ENCODE measurements at regions not wholly inside any gene's neighbourhood (a gene's known extent, or its start where the extent isn't known, plus 50 kb on each side); places are given as distances from the start of the nearest gene placed in this dataset.

DNA sequence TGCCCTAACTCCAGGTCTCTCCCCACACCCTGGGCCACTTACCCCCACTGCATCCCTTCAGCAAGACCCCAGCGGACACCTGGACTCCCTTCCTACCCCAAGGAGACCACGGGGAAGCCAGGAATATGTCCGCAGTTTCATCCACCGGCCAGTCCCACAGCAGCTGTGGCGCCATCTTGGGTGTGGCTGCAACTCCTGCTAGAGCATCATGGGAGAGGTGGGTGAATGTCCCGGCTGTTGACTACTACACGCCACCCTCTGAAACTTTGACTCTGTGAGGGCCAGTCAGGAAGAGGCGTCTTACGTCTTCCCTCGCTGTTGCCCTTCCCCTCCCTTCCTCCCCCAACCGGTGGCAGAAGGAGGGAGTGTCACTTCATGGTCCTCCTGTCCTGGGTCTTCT is 238.3 kb upstream of the RNF32 start:
- no peak for DNase-seq (ENCODE audit: low read depth)
- TF ChIP-seq, protein P1, sequence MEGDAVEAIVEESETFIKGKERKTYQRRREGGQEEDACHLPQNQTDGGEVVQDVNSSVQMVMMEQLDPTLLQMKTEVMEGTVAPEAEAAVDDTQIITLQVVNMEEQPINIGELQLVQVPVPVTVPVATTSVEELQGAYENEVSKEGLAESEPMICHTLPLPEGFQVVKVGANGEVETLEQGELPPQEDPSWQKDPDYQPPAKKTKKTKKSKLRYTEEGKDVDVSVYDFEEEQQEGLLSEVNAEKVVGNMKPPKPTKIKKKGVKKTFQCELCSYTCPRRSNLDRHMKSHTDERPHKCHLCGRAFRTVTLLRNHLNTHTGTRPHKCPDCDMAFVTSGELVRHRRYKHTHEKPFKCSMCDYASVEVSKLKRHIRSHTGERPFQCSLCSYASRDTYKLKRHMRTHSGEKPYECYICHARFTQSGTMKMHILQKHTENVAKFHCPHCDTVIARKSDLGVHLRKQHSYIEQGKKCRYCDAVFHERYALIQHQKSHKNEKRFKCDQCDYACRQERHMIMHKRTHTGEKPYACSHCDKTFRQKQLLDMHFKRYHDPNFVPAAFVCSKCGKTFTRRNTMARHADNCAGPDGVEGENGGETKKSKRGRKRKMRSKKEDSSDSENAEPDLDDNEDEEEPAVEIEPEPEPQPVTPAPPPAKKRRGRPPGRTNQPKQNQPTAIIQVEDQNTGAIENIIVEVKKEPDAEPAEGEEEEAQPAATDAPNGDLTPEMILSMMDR (IDR thresholded peaks at IDR 0.05; ENCODE audit: control insufficient read depth, extremely low read depth, insufficient read depth) = no peak
- H3K4me3 ChIP-seq (ENCODE audit: low read depth, low read length) = no peak overlapping the region

DNA sequence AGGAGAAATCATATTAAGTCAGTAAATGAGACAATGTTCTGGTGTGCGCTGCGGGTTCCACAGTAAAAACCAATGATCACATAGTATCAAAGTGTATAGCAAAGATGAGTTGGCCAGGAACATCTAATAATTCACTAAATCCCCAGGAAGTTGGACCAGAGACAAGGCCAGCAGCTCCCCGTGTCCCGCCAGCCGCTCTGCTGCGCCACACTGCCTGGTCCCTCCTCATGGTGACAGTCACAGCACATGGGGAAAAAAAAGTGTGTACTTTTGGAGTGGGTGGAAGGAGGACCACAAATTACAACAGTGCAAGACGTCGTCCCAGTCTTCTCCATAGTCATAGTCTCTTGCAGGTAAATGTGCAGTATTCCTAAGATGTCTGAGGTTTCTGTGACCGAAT is 239.0 kb upstream of the RNF32 start:
- TF ChIP-seq, protein P1 (IDR thresholded peaks at IDR 0.05; ENCODE audit: control insufficient read depth, extremely low read depth, insufficient read depth) = 0 out of 2 replicates have a peak, but pooled peaks have one; percentile 22
- no peak for DNase-seq (ENCODE audit: low read depth)
- H3K4me3 ChIP-seq (ENCODE audit: low read depth, low read length) = no peak overlapping the region

DNA sequence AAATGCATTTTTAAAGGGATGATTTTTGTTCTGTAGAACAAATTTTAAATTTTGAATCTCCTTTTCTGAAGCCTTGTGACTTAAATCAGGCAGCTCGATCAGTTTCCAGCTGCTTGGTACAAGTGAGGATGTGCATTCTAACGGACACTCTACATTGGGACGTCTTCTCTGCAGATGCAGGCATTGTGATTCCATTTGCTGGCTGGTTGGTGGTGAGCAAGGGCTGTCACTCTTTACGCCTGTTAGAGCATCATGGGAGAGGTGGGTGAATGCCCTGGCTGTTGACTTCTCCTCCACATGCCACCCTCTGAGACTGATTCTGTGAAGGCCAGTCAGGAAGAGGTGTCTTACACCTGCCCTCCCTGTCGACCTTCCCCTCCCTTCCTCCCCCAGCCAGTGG is 240.5 kb upstream of the RNF32 start:
- DNase-seq (ENCODE audit: low read depth) = no peak
- TF ChIP-seq, protein P1 (IDR thresholded peaks at IDR 0.05; ENCODE audit: control insufficient read depth, extremely low read depth, insufficient read depth) = no peak
- H3K4me3 ChIP-seq (ENCODE audit: low read depth, low read length) = no peak overlapping the region

DNA sequence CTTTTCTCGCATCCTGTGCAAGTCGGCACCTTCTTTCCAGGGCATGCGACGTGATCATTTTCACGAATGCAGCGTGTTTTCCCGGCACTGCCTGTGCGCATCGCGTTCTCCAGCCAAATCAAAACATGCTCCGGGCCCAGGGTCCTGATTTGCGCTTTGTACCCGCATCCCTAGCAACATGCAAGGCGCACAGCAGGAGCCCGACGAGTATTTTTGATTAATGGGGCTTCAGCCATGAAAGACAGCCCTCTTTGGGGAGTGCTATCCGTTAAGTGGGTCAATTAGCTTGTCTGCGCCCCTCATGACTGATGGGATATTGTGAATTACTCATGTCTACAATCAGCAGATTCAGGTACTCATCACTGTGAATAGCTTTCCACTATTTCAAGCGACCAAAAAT is 243.3 kb upstream of the RNF32 start:
- TF ChIP-seq, protein P1 (IDR thresholded peaks at IDR 0.05; ENCODE audit: control insufficient read depth, extremely low read depth, insufficient read depth) = no peak
- DNase-seq (ENCODE audit: low read depth) = no peak
- H3K4me3 ChIP-seq (ENCODE audit: low read depth, low read length) = no peak overlapping the region

DNA sequence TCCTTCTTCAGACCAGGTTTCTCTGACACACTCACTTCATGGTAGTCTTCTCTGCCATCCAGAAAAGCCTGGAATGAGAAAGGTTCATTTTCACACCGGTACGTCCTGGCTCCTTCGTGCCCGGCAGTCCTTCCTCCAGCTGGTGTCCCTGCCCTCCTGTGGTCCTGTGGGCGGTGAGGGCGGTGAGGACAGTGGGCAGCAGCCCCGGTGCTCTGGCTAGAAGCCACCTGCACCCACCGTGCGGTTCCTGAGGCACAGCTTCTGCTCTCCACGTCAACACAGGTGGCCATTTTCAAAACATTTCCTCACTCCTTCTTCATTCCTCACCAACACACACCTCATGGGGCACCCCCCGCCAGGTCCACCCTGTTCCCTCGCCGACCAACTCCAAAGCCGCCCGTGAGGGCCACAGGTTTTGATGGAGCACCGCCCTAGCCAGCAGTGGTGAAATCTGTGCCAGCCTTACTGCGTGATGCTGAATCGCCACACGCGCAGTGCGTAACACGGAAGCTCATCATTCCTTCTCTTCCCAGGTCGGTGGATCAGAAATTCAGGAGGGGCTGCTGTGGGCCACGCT is 251.4 kb upstream of the RNF32 start:
- TF ChIP-seq, protein P1 (IDR thresholded peaks at IDR 0.05; ENCODE audit: control insufficient read depth, extremely low read depth, insufficient read depth) = no peak
- no peak for DNase-seq (ENCODE audit: low read depth)
- H3K4me3 ChIP-seq (ENCODE audit: low read depth, low read length) = no peak overlapping the region

DNA sequence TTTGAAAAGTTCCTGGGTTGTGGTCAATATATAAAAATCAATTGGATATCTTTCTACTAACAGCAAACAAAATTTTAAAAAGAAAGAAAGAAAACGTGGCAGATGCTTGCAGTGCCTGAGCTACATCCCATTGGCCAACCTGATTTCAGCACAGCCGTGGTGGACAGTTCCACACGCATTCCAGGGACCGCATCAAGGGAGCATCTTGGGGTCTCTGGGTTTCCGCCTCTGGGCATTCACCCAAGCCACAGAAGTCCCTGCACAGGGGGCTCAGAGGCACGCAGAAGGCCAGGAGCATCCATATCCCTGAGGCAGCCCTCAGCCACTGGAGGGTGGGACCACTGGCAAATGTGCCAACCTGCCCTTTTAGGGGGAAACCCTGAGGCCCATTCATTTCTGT is 254.5 kb upstream of the RNF32 start:
- TF ChIP-seq, protein P1 (IDR thresholded peaks at IDR 0.05; ENCODE audit: control insufficient read depth, extremely low read depth, insufficient read depth) = no peak
- no peak for DNase-seq (ENCODE audit: low read depth)
- H3K4me3 ChIP-seq (ENCODE audit: low read depth, low read length) = no peak overlapping the region

DNA sequence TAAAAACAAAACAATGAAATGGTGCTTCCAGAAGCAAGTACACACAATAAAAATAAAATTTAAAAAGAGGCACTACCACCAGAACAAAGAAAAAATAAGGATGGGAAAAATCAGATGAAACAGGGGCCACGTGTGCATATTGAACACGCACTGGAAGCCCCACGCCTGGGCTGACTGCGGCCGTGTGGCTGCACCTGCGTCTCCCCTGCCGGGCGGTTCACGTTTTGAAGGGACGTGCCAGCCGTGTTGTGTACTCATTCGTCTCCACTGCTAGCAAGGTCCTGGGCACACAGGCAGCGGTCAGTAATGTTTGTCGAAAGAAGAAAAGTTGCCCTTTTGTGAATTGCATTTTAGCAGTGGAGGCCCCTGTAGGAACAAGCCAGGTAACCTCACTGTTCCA is 255.9 kb upstream of the RNF32 start:
- TF ChIP-seq, protein P1 (IDR thresholded peaks at IDR 0.05; ENCODE audit: control insufficient read depth, extremely low read depth, insufficient read depth) = no peak

More for the DNA sequence above, 255.9 kb upstream of the RNF32 start:
- no peak overlapping the region for H3K4me3 ChIP-seq (ENCODE audit: low read depth, low read length)
- DNase-seq (ENCODE audit: low read depth) = no peak

All from LNCaP clone FGC (cell line).